ENCODE measurements at regions not wholly inside any gene's neighbourhood (a gene's known extent, or its start where the extent isn't known, plus 50 kb on each side); places are given as distances from the start of the nearest gene placed in this dataset.
A peak's percentile ranks its signal among the peaks of the same experiment; 100 is the strongest.

- 10 to 15% methylated on average over 3 of the region's 3 CpGs for WGBS, 2 experiments (ENCODE audit: low coverage in 1 of 2, low lambda C conversion rate in 2 of 2, missing lambda C conversion rate in 2 of 2)
- Histone ChIP-seq H2AFZ (no peak overlapping the region), H3K79me2 (ENCODE audit: insufficient read depth) (no peaks in the 10 kb centered on the region), H3K9me3 (ENCODE audit: low read depth) (no peaks in the 10 kb centered on the region), H3K4me2 (ENCODE audit: unreplicated experiment) (no peak overlapping the region), H3F3A (ENCODE audit: insufficient read depth) (peaks cover 9% of the 10 kb centered on the region; the same call in 1 of the 2 replicates), H3K4me3 (no peak overlapping the region), H3K4me1 (ENCODE audit: insufficient read depth) (no peaks in the 10 kb centered on the region), H3K27me3 (replicated peaks; ENCODE audit: insufficient read depth) (no peaks in the 10 kb centered on the region), H3K9ac (no peak overlapping the region), H4K20me1 (ENCODE audit: insufficient read depth) (no peaks in the 10 kb centered on the region), H3K27ac (no peak overlapping the region), H3K9me2 (ENCODE audit: insufficient read depth) (no peaks in the 10 kb centered on the region), H3K36me3 (ENCODE audit: low read depth) (no peaks in the 10 kb centered on the region)
- TF ChIP-seq EZH2 (IDR thresholded peaks at IDR 0.05; ENCODE audit: insufficient read depth, poor library complexity, severe bottlenecking) (no peak), EZH2phosphoT487 (IDR thresholded peaks at IDR 0.05; ENCODE audit: insufficient read depth, low read depth) (no peak)
- in situ Hi-C loops (cut with MboI): no loop called here
- DNase-seq: peak; percentile 71
These were observed 123.4 kb upstream of the GUCY1A1 start for GRCh38 chr4:155543126-155543765.

GRCh38 chr4:155542415-155542814 is 124.2 kb upstream of the GUCY1A1 start:
- Histone ChIP-seq H4K20me1 (ENCODE audit: insufficient read depth) (no peaks in the 10 kb centered on the region), H3K9me2 (ENCODE audit: insufficient read depth) (no peaks in the 10 kb centered on the region), H3F3A (ENCODE audit: insufficient read depth) (peaks cover 9% of the 10 kb centered on the region; the same call in 1 of the 2 replicates), H2AFZ (no peak overlapping the region), H3K9ac (no peak overlapping the region), H3K36me3 (ENCODE audit: low read depth) (no peaks in the 10 kb centered on the region), H3K9me3 (ENCODE audit: low read depth) (no peaks in the 10 kb centered on the region), H3K4me1 (ENCODE audit: insufficient read depth) (no peaks in the 10 kb centered on the region), H3K27ac (no peak overlapping the region), H3K4me2 (ENCODE audit: unreplicated experiment) (no peak overlapping the region), H3K27me3 (replicated peaks; ENCODE audit: insufficient read depth) (no peaks in the 10 kb centered on the region), H3K4me3 (no peak overlapping the region), H3K79me2 (ENCODE audit: insufficient read depth) (no peaks in the 10 kb centered on the region)
- 89 to 93% methylated on average over 3 of the region's 3 CpGs for WGBS, 2 experiments (ENCODE audit: low coverage in 1 of 2, low lambda C conversion rate in 2 of 2, missing lambda C conversion rate in 2 of 2)
- in situ Hi-C loops (cut with MboI): no loop called here
- TF ChIP-seq EZH2phosphoT487 (IDR thresholded peaks at IDR 0.05; ENCODE audit: insufficient read depth, low read depth) (no peak), EZH2 (IDR thresholded peaks at IDR 0.05; ENCODE audit: insufficient read depth, poor library complexity, severe bottlenecking) (no peak)
- DNase-seq: no peak

GRCh38 chr4:155541716-155542115 is 124.9 kb upstream of the GUCY1A1 start:
- DNase-seq: no peak

DNA sequence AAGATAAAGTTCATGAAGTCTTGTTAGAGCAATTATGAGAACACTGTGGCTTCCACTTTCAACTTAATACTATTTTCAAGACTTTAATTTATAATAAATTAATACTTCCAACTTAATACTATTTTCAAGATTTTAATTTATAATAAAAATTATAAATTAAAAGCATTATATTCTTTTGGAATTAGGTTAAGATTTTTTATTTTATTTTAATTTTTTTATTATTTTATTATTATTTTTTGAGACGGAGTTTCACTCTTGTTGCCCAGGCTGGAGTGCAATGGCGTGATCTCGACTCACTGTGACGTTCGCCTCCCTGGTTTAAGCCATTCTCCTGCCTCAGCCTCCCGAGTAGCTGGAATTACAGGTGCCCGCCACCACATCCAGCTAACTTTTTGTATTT is 126.0 kb upstream of the GUCY1A1 start:
- H3K9me2 ChIP-seq (ENCODE audit: insufficient read depth): no peaks in the 10 kb centered on the region
- TF ChIP-seq EZH2 (IDR thresholded peaks at IDR 0.05; ENCODE audit: insufficient read depth, poor library complexity, severe bottlenecking): no peak
- no peak for TF ChIP-seq EZH2phosphoT487 (IDR thresholded peaks at IDR 0.05; ENCODE audit: insufficient read depth, low read depth)
- whole genome bisulfite sequencing, 2 experiments (ENCODE audit: low coverage in 1 of 2, low lambda C conversion rate in 2 of 2, missing lambda C conversion rate in 2 of 2): 79 to 85% methylated on average over 7 of the region's 7 CpGs
- no peaks in the 10 kb centered on the region for H3K27me3 ChIP-seq (replicated peaks; ENCODE audit: insufficient read depth)
- H3K9me3 ChIP-seq (ENCODE audit: low read depth): no peaks in the 10 kb centered on the region
- no peaks in the 10 kb centered on the region for H3K36me3 ChIP-seq (ENCODE audit: low read depth)
- H2AFZ ChIP-seq: no peak overlapping the region
- peaks cover 9% of the 10 kb centered on the region; the same call in 1 of the 2 replicates for H3F3A ChIP-seq (ENCODE audit: insufficient read depth)
- H3K79me2 ChIP-seq (ENCODE audit: insufficient read depth): no peaks in the 10 kb centered on the region
- DNase-seq: no peak
- H3K4me3 ChIP-seq: no peak overlapping the region
- H3K4me2 ChIP-seq (ENCODE audit: unreplicated experiment): no peak overlapping the region
- no peaks in the 10 kb centered on the region for H4K20me1 ChIP-seq (ENCODE audit: insufficient read depth)
- no peaks in the 10 kb centered on the region for H3K4me1 ChIP-seq (ENCODE audit: insufficient read depth)
- in situ Hi-C loops (cut with MboI): no loop called here
- H3K9ac ChIP-seq: no peak overlapping the region
- no peak overlapping the region for H3K27ac ChIP-seq

More at GRCh38 chr4:155541716-155542115, 124.9 kb upstream of the GUCY1A1 start:
- H3K36me3 ChIP-seq (ENCODE audit: low read depth): no peaks in the 10 kb centered on the region
- 85 to 88% methylated on average over 3 of the region's 3 CpGs for WGBS, 2 experiments (ENCODE audit: low coverage in 1 of 2, low lambda C conversion rate in 2 of 2, missing lambda C conversion rate in 2 of 2)
- no peaks in the 10 kb centered on the region for H3K4me1 ChIP-seq (ENCODE audit: insufficient read depth)
- TF ChIP-seq EZH2 (IDR thresholded peaks at IDR 0.05; ENCODE audit: insufficient read depth, poor library complexity, severe bottlenecking) (no peak), EZH2phosphoT487 (IDR thresholded peaks at IDR 0.05; ENCODE audit: insufficient read depth, low read depth) (no peak)
- no peak overlapping the region for H3K27ac ChIP-seq
- no peak overlapping the region for H3K4me2 ChIP-seq (ENCODE audit: unreplicated experiment)
- H3K9ac ChIP-seq: no peak overlapping the region
- no peaks in the 10 kb centered on the region for H4K20me1 ChIP-seq (ENCODE audit: insufficient read depth)
- H3K9me3 ChIP-seq (ENCODE audit: low read depth): no peaks in the 10 kb centered on the region
- peaks cover 9% of the 10 kb centered on the region; the same call in 1 of the 2 replicates for H3F3A ChIP-seq (ENCODE audit: insufficient read depth)
- H3K9me2 ChIP-seq (ENCODE audit: insufficient read depth): no peaks in the 10 kb centered on the region
- in situ Hi-C loops (cut with MboI): no loop called here
- H3K27me3 ChIP-seq (replicated peaks; ENCODE audit: insufficient read depth): no peaks in the 10 kb centered on the region
- H3K4me3 ChIP-seq: no peak overlapping the region
- H2AFZ ChIP-seq: no peak overlapping the region
- no peaks in the 10 kb centered on the region for H3K79me2 ChIP-seq (ENCODE audit: insufficient read depth)

All from GM23248 (cell line).